Stimulated activated CD4-positive, alpha-beta T cell treated with anti-CD3 and anti-CD28 coated beads, Interleukin-1b, Interleukin-23, amount 100 ng/mL, for 48 hours (primary cell): ENCODE measurements at regions not wholly inside any gene's neighbourhood (a gene's known extent, or its start where the extent isn't known, plus 50 kb on each side); places are given as distances from the start of the nearest gene placed in this dataset.

Experiments used
- DNase-seq: peaks from one replicate; pipeline ENCODE4 v3.0.0-alpha.2; 2020

DNA sequence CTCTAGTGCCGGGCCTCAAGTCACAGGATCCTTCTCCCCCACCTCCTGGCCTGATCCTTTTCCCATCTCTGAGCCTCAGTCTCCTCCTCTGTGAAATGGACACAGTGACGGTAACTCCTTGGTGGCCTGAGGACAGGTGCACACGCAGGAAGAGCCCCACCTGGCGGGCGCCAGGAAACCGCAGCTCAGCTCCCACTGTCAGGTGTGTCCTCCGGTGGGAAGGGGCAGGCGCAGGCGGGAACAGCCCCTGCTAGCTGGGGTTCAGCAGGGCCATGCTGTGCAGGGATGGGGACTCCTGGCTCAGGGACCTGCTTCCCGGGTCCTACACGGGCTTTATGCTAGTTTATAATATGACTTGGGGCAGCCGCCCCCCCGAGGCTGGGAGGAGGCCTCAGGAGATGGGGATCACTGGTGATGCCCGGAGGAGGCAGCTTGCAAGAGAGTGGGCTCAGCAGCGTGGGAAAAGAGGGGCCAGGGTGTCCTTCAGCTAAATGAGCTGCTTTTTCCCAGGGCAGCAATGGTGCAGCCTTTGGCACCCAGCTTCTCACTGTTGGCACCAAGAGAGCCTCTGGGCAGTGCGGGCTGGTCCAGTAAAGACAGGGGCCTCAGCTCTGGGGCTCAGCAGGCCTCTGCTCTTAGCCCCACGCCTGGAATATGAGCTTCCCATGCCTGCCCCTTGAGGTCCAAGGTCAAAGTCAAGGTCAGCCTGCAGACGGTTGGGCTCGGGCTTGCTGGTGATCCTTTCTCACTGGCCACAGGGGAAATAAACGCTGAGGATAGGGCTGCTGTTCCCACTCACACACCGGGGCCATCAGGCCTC lies 68.0 kb upstream of the FAM20C start:
- no peak for DNase-seq

- no peak for DNase-seq
Observed at GRCh38 chr7:125061-125475, 67.3 kb upstream of the FAM20C start.

- no peak for DNase-seq
Observed at GRCh38 chr7:125661-126060, 66.7 kb upstream of the FAM20C start.

DNA sequence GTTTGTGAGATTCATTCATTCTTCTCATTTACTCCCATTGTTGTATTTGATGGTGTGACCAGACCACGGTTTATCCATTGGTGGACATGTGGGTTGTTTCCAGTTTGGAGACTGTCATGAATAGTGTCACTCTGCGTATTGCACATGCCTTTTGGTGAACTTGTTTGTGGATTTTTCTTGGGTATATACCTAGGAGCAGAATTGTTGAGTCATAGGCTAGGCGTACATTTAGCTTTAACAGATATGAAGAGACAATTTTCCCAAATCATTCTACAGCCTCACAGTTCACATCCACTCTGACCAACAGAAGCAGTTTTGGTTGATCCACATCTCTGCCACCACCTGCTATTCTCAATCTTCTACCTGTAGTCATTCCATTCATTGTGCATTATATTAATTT lies 66.0 kb upstream of the FAM20C start:
- DNase-seq = no peak

DNA sequence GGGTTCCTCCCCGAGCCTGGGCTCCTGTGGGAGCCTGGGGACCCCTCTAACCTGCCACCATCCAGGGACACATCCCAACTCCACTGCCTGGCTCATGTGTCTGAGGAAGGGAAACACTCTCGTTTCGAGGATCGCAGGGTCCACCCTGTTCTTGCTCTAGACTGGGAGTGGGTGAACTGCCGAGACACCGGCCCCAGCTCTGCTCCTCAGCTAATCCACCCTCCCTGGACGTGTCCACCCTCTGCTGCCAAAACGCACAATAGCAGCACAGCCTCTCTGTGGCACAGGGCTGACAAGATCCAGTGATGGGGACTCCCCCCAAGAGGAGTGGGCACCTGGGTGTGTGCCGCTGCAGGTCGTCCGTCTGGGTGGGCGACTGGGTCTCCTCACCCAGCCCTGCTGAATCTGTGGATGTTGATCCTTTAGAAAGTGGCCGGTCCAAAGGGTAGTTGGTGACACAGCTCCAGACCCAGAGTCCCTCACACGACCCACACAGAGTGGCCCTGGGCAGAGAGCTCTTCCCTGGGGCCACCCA lies 65.2 kb upstream of the FAM20C start:
- DNase-seq = no peak

DNA sequence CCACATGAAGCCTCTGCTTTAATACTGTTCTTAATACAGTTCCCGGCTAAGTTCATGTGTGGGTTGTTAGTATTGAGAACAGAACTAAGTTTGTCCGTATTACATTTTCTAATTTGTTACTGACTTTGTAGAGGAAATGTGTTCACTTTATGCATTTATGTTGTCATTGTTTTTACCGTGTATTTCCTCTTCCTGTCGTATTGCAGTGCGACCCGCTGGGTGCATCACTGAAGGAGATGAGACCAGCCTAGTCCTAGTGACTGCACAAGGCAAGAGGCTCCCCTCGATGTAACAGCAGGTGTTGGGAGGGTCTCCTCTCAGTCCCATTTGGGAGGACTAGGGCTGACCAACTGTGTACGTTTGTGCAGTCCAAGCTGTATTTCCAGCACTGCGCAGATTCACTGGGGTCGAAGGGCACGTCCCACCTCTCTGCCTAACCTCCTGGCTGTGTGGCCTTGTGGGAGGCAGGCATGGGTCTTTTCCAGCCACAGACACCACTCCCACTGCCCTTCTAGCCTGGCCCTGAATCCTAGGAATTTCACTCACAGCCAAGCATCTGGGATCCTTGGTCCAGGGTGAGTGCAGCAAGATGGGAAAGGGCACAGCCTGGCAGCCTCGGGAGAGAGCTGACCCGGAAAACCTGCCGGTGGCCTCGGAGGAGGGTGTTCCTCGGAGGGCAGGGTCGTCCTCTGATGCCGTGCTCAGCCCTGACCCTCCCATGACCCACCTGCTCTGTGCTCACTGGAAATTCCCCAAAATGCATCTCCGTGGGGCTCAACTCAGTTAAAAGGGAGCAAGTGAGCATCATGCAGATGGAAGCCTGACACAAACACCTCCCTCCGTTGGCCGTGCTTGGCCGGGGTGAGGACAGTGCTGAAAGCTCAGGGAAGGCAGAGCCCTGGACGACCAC lies 63.9 kb upstream of the FAM20C start:
- no peak for DNase-seq

- DNase-seq = no peak
Observed at GRCh38 chr7:129366-130221, 62.8 kb upstream of the FAM20C start.

DNA sequence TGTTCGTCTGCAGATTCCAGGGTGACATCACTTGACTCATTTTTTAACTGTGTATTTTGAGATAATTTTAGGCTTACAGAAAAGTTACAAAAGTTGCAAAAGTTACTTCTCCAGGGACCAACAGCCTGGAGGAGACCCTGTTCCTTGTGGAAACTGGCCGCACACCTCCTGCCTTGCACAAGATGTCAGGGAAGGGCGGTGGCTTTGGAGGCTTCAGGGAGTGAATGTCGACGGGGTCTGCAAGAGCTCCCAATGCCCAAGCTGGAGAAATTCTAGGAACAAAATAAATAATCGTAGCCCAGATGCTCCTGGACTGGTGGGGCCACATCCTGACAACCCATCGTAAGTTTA lies 62.2 kb upstream of the FAM20C start:
- no peak for DNase-seq

DNA sequence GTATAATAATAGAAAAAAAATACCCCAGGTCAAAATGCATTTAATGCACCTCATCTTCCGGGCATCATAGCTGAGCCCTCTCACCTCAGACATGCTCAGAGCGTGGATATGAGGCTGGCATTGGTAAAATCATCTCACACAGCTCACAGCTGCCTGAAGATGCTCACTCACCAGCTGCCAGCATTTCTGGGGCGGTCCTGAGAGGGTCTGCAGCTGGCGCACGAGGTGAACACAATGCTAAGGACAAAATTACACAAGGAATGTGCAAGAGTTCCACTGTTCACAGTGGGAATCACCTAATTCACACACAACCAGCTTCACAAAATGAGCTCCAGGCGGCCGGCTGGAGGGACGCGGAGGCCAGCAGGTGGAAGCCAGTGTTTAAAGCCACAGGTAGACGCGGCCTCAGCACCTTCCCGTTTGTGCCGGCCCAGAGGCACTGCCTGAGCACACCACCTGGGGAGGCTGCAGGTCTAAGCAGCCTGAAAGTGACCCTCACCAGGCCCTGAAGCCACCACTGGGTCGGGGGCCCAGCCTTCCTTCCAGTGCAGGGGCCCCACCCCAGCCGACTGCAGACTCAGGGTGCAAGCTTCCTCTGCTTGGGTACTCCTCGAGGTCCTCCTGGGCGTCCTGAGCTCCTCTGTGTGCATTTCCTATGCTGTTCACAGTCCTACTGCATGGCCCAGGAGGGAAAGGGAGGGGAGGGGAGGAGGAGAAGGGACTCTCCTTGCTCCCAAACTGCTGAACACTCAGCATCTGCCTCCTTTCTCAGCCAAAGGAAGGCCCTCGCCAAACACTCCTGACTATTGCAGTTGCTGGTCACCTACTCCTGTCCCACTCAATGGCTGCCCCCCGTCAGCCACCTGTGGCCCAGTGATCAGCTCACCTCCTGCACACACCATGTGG lies 61.2 kb upstream of the FAM20C start:
- DNase-seq = no peak

DNA sequence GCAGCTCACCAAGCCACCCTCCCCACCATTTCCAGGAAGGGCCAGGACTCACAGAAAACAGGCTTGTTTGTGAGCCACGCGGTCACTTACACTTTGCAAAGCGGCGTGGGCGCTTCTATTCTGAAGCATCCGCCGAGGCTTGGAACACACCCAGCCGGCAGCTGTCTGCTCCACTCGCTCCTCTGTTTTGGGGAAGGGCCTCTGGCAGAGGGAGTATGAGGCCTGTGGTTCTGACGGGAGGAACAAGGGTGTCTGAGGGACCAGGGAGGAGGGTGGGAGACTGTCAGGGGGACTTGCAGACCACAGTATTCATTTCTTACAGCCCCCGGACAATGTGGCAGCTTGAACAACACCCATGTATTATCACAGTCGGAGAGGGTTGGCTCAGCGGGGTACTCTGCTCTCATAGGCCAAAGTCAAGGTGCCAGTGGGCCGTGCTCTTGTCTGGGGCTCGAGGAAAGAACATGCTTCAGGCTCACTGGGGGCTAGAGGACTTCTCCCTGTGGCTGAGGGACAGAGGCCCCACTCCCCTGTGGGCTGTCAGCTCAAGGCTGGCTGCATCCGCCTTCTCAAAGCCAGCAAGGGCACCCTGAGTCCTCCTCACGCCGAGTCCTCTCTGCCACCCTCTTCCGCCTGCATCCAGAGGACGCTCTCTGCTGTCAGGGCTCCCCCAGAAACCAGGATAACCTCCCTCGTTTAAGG lies 60.4 kb upstream of the FAM20C start:
- no peak for DNase-seq

DNA sequence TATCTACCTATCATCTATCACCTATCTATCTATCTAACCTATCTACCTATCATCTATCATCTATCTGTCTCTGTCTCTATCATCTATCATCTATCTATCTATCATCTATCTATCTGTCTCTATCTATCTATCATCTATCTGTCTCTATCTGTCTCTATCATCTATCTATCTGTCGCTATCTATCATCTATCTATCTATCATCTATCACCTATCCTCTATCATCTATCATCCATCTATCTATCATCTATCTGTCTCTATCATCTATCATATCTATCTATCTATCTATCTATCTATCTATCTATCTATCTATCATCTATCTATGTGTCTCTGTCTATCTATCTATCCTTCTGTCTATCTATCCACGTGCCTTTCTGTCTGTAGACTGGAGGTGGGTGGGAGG lies 59.5 kb upstream of the FAM20C start:
- DNase-seq = no peak

DNA sequence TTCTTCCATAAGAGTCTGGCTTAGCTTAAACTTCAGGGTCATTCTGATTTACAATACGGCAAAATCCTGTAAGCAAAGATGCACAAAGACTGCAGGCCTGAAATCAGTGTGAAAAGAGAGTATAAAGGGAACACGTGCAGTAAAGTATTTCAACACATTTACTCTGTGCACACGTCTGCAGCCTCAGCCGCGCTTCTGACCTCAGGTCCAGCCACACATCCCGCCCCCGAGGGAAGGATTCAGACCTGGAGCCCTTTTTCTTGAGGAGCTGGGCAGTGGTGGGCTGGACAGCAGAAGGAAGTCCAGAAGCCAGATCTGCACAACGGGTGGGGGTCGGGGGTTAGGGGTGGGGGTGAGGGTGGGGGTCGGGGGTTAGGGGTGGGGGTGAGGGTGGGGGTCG lies 58.9 kb upstream of the FAM20C start:
- DNase-seq = no peak

- DNase-seq = no peak
Observed at GRCh38 chr7:134029-134428, 58.3 kb upstream of the FAM20C start.

DNA sequence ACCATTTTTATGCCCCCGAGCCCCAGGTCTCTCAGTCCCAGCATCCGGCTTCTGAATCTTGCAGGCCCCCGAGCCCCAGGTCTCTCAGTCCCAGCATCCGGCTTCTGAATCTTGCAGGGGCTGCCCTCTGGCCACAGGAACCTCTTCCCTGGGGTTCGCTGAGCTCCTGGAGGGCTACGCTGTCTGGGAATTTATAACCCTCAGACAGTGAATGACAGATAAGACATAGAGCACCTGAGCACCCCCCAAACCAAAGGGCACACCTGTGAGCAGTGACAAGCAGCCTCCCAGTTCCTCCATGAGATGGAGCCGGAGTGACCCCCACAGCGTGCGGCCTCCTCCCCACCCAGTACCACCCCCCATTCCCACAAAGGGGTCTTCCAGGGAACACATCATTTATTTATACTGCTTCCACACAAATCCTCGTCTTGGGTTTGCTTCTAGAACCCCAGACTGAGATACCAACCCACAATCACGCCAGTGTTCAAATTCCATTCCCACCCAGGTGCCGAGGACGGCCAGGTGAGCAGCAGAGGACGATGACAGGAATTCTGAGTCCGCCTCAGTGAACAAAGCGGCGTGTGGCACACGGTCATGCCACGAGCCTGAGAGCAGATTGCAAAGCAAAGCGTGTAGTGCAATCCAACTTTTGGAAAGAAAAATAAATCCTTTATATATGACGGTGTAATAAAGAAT lies 57.7 kb upstream of the FAM20C start:
- no peak for DNase-seq

DNA sequence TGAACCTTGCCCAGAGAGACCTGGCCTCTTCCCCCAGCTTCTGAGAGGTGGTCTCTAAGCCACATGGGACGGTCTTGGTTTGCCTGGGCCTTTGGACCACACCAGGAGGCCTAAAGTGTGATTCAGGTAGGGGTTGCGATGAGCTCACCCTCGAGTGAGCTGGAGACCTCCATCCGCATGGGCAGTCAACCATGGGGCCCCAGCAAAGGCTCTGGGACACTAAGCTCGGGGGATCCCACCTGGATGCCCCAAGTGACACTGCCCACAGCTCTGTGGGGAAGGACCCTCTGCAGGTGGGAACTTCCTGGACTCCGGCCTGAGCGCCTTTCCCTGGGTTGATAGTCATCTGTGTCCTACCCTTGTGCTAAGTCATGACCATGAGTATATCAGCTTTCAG lies 57.1 kb upstream of the FAM20C start:
- DNase-seq = no peak

- DNase-seq = no peak
Observed at GRCh38 chr7:135731-136645, 56.4 kb upstream of the FAM20C start.

GRCh38 chr7:137094-137891 lies 55.1 kb upstream of the FAM20C start:
- no peak for DNase-seq

GRCh38 chr7:139131-139530 lies 53.2 kb upstream of the FAM20C start:
- no peak for DNase-seq
